H9 (cell line): ENCODE measurements at regions not wholly inside any gene's neighbourhood (a gene's known extent, or its start where the extent isn't known, plus 50 kb on each side); places are given as distances from the start of the nearest gene placed in this dataset.

Experiments used
- DNase-seq: peaks from one replicate; pipeline ENCODE4 v3.0.0-alpha.2; 2017
- H2AFZ ChIP-seq: one replicate; pipeline ENCODE4 v1.6.1; 2013; ENCODE audit warnings: mild to moderate bottlenecking, low read length, control low read depth, moderate library complexity
- H2AK5ac ChIP-seq: 2 replicates; pipeline ENCODE4 v1.6.1; 2013; ENCODE audit warnings: low read length, control low read depth, mixed read lengths; ENCODE audit not compliant: insufficient read length
- H2BK120ac ChIP-seq: one replicate; pipeline ENCODE4 v1.6.1; 2013; ENCODE audit warnings: low read depth, mild to moderate bottlenecking, low read length, control low read depth, inconsistent platforms; ENCODE audit not compliant: poor library complexity, severe bottlenecking
- H2BK12ac ChIP-seq: 2 replicates; pipeline ENCODE4 v1.6.1; 2013; ENCODE audit warnings: low read length, control low read depth, mixed read lengths, low read depth; ENCODE audit not compliant: insufficient read length
- H2BK15ac ChIP-seq: 2 replicates; pipeline ENCODE4 v1.6.1; 2013; ENCODE audit warnings: low read depth, low read length, control low read depth
- H2BK20ac ChIP-seq: one replicate; pipeline ENCODE4 v1.6.1; 2013; ENCODE audit warnings: low read depth, mild to moderate bottlenecking, low read length, control low read depth, inconsistent platforms; ENCODE audit not compliant: poor library complexity, severe bottlenecking
- H2BK5ac ChIP-seq: 2 replicates; pipeline ENCODE4 v1.6.1; 2013; ENCODE audit warnings: low read length, control low read depth, mixed read lengths; ENCODE audit not compliant: insufficient read length
- H3K14ac ChIP-seq: 2 replicates; pipeline ENCODE4 v1.6.1; 2013; ENCODE audit warnings: low read length, control low read depth; ENCODE audit not compliant: insufficient read depth
- H3K18ac ChIP-seq: 2 replicates; pipeline ENCODE4 v1.6.1; 2013; ENCODE audit warnings: low read depth, mild to moderate bottlenecking, mixed read lengths, low read length, control low read depth; ENCODE audit not compliant: insufficient read length
- H3K23ac ChIP-seq: 2 replicates; pipeline ENCODE4 v1.6.1; 2013; ENCODE audit warnings: low read length, control low read depth, mixed read lengths, low read depth; ENCODE audit not compliant: insufficient read length
- H3K23me2 ChIP-seq: 2 replicates; pipeline ENCODE4 v1.6.1; 2013; ENCODE audit warnings: low read depth, mild to moderate bottlenecking, mixed read lengths, low read length, control low read depth; ENCODE audit not compliant: insufficient read length, poor library complexity, severe bottlenecking
- H3K27ac ChIP-seq: 2 replicates; pipeline ENCODE4 v1.5.1; 2013; ENCODE audit warnings: low read length, control low read depth, mixed read lengths, low read depth; ENCODE audit not compliant: insufficient read length
- H3K27me3 ChIP-seq: 2 replicates; pipeline ENCODE4 v1.6.1; 2013; ENCODE audit warnings: low read length, control low read depth, inconsistent platforms; ENCODE audit not compliant: insufficient read depth
- H3K4ac ChIP-seq: 2 replicates; pipeline ENCODE4 v1.6.1; 2013; ENCODE audit warnings: low read depth, mild to moderate bottlenecking, control low read depth, inconsistent platforms, low read length, moderate library complexity
- H3K4me1 ChIP-seq: 2 replicates; pipeline ENCODE4 v1.6.1; 2013; ENCODE audit warnings: low read length, control low read depth, inconsistent platforms; ENCODE audit not compliant: insufficient read depth
- H3K4me2 ChIP-seq: 2 replicates; pipeline ENCODE4 v1.6.1; 2013; ENCODE audit warnings: low read length, control low read depth, mixed read lengths; ENCODE audit not compliant: insufficient read length, insufficient read depth
- H3K56ac ChIP-seq: 2 replicates; pipeline ENCODE4 v1.6.1; 2013; ENCODE audit warnings: low read depth, mild to moderate bottlenecking, mixed read lengths, low read length, control low read depth; ENCODE audit not compliant: insufficient read length
- H3K79me1 ChIP-seq: 2 replicates; pipeline ENCODE4 v1.6.1; 2013; ENCODE audit warnings: low read depth, mild to moderate bottlenecking, moderate library complexity, low read length, control low read depth, inconsistent platforms; ENCODE audit not compliant: insufficient read depth, poor library complexity, severe bottlenecking
- H3K79me2 ChIP-seq: 2 replicates; pipeline ENCODE4 v1.6.1; 2013; ENCODE audit warnings: low read length, control low read depth, inconsistent platforms; ENCODE audit not compliant: insufficient read depth
- H3K9ac ChIP-seq: 2 replicates; pipeline ENCODE4 v1.6.1; 2013; ENCODE audit warnings: low read length, control low read depth, mixed read lengths; ENCODE audit not compliant: insufficient read length; ENCODE audit errors: extremely low read depth
- H3K9me3 ChIP-seq: one replicate; pipeline ENCODE4 v1.6.1; 2013; ENCODE audit warnings: low read depth, low read length, inconsistent platforms; ENCODE audit not compliant: control insufficient read depth
- H3T11ph ChIP-seq: one replicate; pipeline ENCODE4 v1.6.1; 2013; ENCODE audit warnings: mild to moderate bottlenecking, low read length, control low read depth, inconsistent platforms
- H4K20me1 ChIP-seq: one replicate; pipeline ENCODE4 v1.6.1; 2013; ENCODE audit not compliant: control insufficient read depth, insufficient read length, insufficient read depth
- H4K5ac ChIP-seq: 2 replicates; pipeline ENCODE4 v1.6.1; 2013; ENCODE audit warnings: low read depth, mild to moderate bottlenecking, mixed read lengths, low read length, control low read depth; ENCODE audit not compliant: insufficient read length
- H4K8ac ChIP-seq: replicated peaks from 2 replicates; pipeline ENCODE4 v1.6.1; 2013; ENCODE audit warnings: low read length, control low read depth, mixed read lengths, low read depth; ENCODE audit not compliant: insufficient read length
- H4K91ac ChIP-seq: 2 replicates; pipeline ENCODE4 v1.6.1; 2013; ENCODE audit warnings: low read depth, mild to moderate bottlenecking, moderate library complexity, mixed read lengths, low read length, control low read depth; ENCODE audit not compliant: insufficient read length
- H3K27ac Mint-ChIP-seq, 3 experiments: 2 replicates in 2 of 3; 3 replicates in 1 of 3; pipeline ENCODE4 v1.8.0; 2020 to 2021; ENCODE audit warnings: mixed read lengths in 3 of 3, mild to moderate bottlenecking in 1 of 3, moderate library complexity in 1 of 3
- H3K27me3 Mint-ChIP-seq: 2 replicates; pipeline ENCODE4 v1.8.0; 2021; ENCODE audit warnings: low read depth, mild to moderate bottlenecking, moderate library complexity, mixed read lengths
- H3K36me3 Mint-ChIP-seq, 3 experiments: 2 replicates in 2 of 3; 3 replicates in 1 of 3; pipeline ENCODE4 v1.8.0; 2020 to 2021; ENCODE audit warnings: low read depth in 3 of 3, mixed read lengths in 3 of 3; ENCODE audit not compliant: insufficient read depth in 1 of 3
- H3K4me1 Mint-ChIP-seq, 2 experiments: 2 replicates each; pipeline ENCODE4 v1.8.0; 2020; ENCODE audit warnings: mixed read lengths in 2 of 2
- H3K4me3 Mint-ChIP-seq, 2 experiments: 2 replicates in 1 of 2; 3 replicates in 1 of 2; pipeline ENCODE4 v1.8.0; 2020 to 2021; ENCODE audit warnings: mild to moderate bottlenecking in 2 of 2, mixed read lengths in 2 of 2, moderate library complexity in 1 of 2
- H3K9me3 Mint-ChIP-seq, 2 experiments: 2 replicates in 1 of 2; 3 replicates in 1 of 2; pipeline ENCODE4 v1.8.0; 2020; ENCODE audit warnings: mild to moderate bottlenecking in 2 of 2, mixed read lengths in 2 of 2, moderate library complexity in 1 of 2
- WGBS: extraction: QIAGEN DNeasy Blood & Tissue Kit; methylation state at CpG from one replicate; pipeline ENCODE4 v1.1.7; 2013; ENCODE audit warnings: missing lambda C conversion rate, low lambda C conversion rate, mixed read lengths; ENCODE audit not compliant: insufficient read length; ENCODE audit errors: extremely low coverage; 5-methylcytosine and 5-hydroxymethylcytosine counted together
- TF ChIP-seq, protein P1 (sequence below): fragments of 200-600 bp; sonication (generic); conservative IDR thresholded peaks from 3 replicates; pipeline ENCODE4 v1.8.0; 2021; ENCODE audit warnings: antibody characterized with exemption, mild to moderate bottlenecking

DNA sequence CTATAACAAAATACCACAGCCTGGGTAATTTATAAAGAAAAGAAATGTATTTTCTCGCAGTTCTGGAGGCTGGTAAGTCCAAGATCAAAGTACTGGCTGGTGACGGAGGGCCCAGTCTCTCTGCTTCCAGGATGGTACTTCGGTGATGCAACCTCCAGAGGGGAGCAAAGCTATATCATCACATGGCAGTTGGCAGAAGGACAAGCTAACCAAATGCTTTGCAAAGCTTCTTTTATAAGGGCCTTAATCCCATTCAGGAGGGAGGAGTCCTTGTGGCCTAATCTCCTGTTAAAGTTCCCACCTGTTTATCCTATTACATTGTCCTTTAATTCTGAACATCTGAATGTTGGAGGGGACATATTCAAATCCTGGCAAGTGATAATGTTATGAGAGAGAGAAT lies 134.1 kb upstream of the SP4 start:
- Histone ChIP-seq H3K56ac (no peak overlapping the region), H3K14ac (no peak overlapping the region), H4K20me1 (no peaks in the 10 kb centered on the region), H2AK5ac (no peak overlapping the region), H3K9me3 (no peaks in the 10 kb centered on the region), H3K23me2 (no peaks in the 10 kb centered on the region), H3K4me2 (no peak overlapping the region), H3K4me1 (no peaks in the 10 kb centered on the region), H3K27ac (no peak overlapping the region), H3K79me1 (no peaks in the 10 kb centered on the region), H3K79me2 (no peaks in the 10 kb centered on the region), H3K23ac (no peak overlapping the region), H2BK15ac (no peak overlapping the region), H4K8ac (no peak overlapping the region), H2AFZ (no peak overlapping the region), H2BK20ac (no peak overlapping the region), H4K5ac (no peak overlapping the region), H3K27me3 (no peaks in the 10 kb centered on the region), H3T11ph (no peak overlapping the region), H2BK120ac (no peak overlapping the region), H4K91ac (no peak overlapping the region), H2BK12ac (no peak overlapping the region), H3K9ac (no peak overlapping the region), H2BK5ac (no peak overlapping the region), H3K18ac (no peak overlapping the region), H3K4ac (no peak overlapping the region)
- Mint-ChIP-seq H3K27me3 (no peaks in the 10 kb centered on the region), H3K4me1 (no peaks in the 10 kb centered on the region), H3K9me3 (no peaks in the 10 kb centered on the region; a peak in 1 of 5 replicates), H3K36me3 (no peaks in the 10 kb centered on the region), H3K4me3 (no peak overlapping the region), H3K27ac (no peak overlapping the region)
- WGBS: no CpG with 5 or more reads among the region's 3 CpGs
- TF ChIP-seq, protein P1, sequence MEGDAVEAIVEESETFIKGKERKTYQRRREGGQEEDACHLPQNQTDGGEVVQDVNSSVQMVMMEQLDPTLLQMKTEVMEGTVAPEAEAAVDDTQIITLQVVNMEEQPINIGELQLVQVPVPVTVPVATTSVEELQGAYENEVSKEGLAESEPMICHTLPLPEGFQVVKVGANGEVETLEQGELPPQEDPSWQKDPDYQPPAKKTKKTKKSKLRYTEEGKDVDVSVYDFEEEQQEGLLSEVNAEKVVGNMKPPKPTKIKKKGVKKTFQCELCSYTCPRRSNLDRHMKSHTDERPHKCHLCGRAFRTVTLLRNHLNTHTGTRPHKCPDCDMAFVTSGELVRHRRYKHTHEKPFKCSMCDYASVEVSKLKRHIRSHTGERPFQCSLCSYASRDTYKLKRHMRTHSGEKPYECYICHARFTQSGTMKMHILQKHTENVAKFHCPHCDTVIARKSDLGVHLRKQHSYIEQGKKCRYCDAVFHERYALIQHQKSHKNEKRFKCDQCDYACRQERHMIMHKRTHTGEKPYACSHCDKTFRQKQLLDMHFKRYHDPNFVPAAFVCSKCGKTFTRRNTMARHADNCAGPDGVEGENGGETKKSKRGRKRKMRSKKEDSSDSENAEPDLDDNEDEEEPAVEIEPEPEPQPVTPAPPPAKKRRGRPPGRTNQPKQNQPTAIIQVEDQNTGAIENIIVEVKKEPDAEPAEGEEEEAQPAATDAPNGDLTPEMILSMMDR: peak; percentile 32; the same call in 2 of the 3 replicates
- DNase-seq: no peak
